Activated T-helper 2 cell treated with anti-CD3 and anti-CD28 coated beads, Interferon-gamma antibody, Interleukin-2, Interleukin-4, amounts not matched to agents 10 μg/mL and 5 μg/mL and 100 μg/mL, durations not matched to agents 14 hours and 24 hours and 36 hours (primary cell): ENCODE measurements at regions not wholly inside any gene's neighbourhood (a gene's known extent, or its start where the extent isn't known, plus 50 kb on each side); places are given as distances from the start of the nearest gene placed in this dataset.
"Not testable (repeated sequence)": the region's sequence is repeated elsewhere in the genome, so short reads cannot be mapped to it uniquely, and the experiment has no call there.

Source experiments
- DNase-seq: peaks from one replicate; pipeline ENCODE4 v3.0.0; 2021; ENCODE audit warnings: low spot score
- H3K27ac Mint-ChIP-seq: one replicate; pipeline ENCODE4 v1.8.0; 2021; ENCODE audit warnings: mixed read lengths
- H3K27me3 Mint-ChIP-seq: one replicate; pipeline ENCODE4 v1.8.0; 2021; ENCODE audit warnings: low read depth, mixed read lengths
- H3K36me3 Mint-ChIP-seq: one replicate; pipeline ENCODE4 v1.8.0; 2021; ENCODE audit warnings: low read depth, mixed read lengths
- H3K4me1 Mint-ChIP-seq: one replicate; pipeline ENCODE4 v1.8.0; 2021; ENCODE audit warnings: low read depth, mixed read lengths
- H3K4me3 Mint-ChIP-seq: one replicate; pipeline ENCODE4 v1.8.0; 2021; ENCODE audit warnings: low read depth, mild to moderate bottlenecking, moderate library complexity, mixed read lengths
- H3K9me3 Mint-ChIP-seq: one replicate; pipeline ENCODE4 v1.8.0; 2021; ENCODE audit warnings: mixed read lengths
- intact Hi-C: fragments of 100-400 bp; cut with micrococcal nuclease; formaldehyde crosslinking; loops from one replicate; pipeline ENCODE4 v1.15.1; 2023

GRCh38 chr7:97390915-97391593, 273.6 kb downstream of the SDHAF3 start:
- no peaks in the 10 kb centered on the region for H3K9me3 Mint-ChIP-seq
- no peaks in the 10 kb centered on the region for H3K27me3 Mint-ChIP-seq
- no peak overlapping the region for H3K4me3 Mint-ChIP-seq
- no peaks in the 10 kb centered on the region for H3K36me3 Mint-ChIP-seq
- no peaks in the 10 kb centered on the region for H3K4me1 Mint-ChIP-seq
- no peak for DNase-seq
- H3K27ac Mint-ChIP-seq: no peak overlapping the region
- intact Hi-C loops: no loop called here

GRCh38 chr7:97401398-97401797, 283.9 kb downstream of the SDHAF3 start:
- DNase-seq: no peak
- H3K4me1 Mint-ChIP-seq: no peaks in the 10 kb centered on the region
- no peak overlapping the region for H3K4me3 Mint-ChIP-seq
- H3K27me3 Mint-ChIP-seq: no peaks in the 10 kb centered on the region
- H3K9me3 Mint-ChIP-seq: no peaks in the 10 kb centered on the region
- no peaks in the 10 kb centered on the region for H3K36me3 Mint-ChIP-seq
- intact Hi-C loops: no loop called here
- no peak overlapping the region for H3K27ac Mint-ChIP-seq

DNA sequence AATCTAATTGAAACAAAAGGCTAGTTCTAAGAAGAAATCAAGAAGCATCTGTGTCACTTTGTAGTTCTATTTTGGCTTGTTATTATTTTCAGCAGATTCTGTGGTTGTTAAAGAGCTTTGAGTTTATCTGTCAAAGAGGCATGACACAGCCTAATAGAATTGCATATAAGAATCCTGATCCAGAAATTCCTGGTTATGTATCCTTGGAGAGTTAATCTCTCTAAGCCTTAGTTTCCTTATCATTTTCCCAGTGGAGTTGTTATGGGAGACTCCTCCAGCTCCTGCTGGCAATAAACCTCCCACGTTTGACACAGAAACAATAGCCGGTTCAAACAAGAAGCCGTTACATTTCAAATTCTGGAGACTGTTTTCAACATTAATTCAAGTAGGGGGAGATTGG, 288.3 kb downstream of the SDHAF3 start:
- Mint-ChIP-seq H3K9me3 (no peaks in the 10 kb centered on the region), H3K36me3 (no peaks in the 10 kb centered on the region)

DNA sequence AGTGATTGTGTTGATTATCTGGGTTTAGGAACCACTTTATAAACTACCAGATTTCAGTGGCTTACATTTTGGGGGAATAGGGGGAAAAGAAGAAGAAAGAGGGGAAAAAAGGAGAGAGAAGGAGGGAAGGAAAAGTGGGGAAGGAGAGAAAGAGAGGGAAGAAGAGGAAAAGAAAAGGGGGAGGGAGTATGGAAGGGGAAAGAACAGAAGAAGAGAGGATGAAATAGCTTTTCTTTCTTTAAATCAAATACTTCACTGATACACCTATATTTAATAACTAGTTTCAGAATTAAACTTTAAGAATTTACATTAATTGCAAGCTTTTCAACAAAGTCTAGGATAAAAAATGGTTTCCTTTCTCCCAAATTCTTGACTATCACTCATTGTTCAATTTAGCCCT, 289.6 kb downstream of the SDHAF3 start:
- Mint-ChIP-seq H3K36me3 (no peaks in the 10 kb centered on the region), H3K4me3 (no peak overlapping the region), H3K9me3 (no peaks in the 10 kb centered on the region), H3K27ac (no peak overlapping the region), H3K4me1 (no peaks in the 10 kb centered on the region), H3K27me3 (no peaks in the 10 kb centered on the region)
- intact Hi-C loops: no loop called here
- DNase-seq: no peak

More for the DNA sequence above, 288.3 kb downstream of the SDHAF3 start:
- no peak overlapping the region for H3K4me3 Mint-ChIP-seq
- H3K4me1 Mint-ChIP-seq: no peaks in the 10 kb centered on the region
- DNase-seq: no peak
- intact Hi-C loops: no loop called here
- no peaks in the 10 kb centered on the region for H3K27me3 Mint-ChIP-seq
- H3K27ac Mint-ChIP-seq: no peak overlapping the region

DNA sequence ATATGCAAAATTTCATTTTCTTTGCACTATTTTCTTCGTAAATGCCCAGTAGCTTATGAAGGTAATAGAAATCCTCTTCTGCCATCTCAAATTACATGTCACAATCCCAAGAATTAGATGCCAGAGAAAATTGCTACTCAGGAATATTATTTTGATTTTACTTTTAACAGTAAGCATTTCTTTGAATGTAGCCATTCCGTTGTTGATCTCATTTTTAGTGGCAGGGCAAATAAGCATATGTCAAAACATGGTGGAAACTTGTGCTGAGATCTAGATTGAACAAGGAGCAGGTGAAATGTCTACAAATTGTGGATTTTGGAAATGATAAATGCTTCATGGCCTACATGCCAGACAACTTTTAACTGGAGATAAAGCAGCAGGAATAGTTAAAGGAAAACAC, 291.8 kb downstream of the SDHAF3 start:
- Mint-ChIP-seq H3K4me1 (no peaks in the 10 kb centered on the region), H3K27ac (no peak overlapping the region), H3K4me3 (no peak overlapping the region), H3K9me3 (no peaks in the 10 kb centered on the region), H3K27me3 (no peaks in the 10 kb centered on the region), H3K36me3 (no peaks in the 10 kb centered on the region)
- intact Hi-C loops: no loop called here
- DNase-seq: no peak

DNA sequence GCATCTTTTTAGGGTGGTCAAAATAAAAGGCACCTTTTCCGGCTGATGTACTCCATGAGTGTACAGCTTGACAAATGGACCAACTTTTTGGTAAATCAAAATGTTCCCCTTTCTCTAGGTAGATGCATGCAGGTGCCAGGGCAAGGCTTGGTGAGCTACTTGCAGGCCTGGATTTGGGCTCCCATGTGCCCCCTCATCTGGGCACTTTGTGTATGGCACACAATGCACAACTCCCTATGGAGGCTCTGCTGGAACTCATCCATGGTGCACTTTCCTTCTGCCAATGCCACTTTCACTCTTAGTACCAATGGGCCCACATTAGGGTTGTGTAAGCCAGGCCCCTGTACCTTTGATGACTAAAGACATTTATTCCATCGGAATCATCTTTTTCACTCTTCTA, 300.8 kb downstream of the SDHAF3 start:
- H3K4me3 Mint-ChIP-seq: no peak overlapping the region
- H3K27me3 Mint-ChIP-seq: no peaks in the 10 kb centered on the region
- no peaks in the 10 kb centered on the region for H3K9me3 Mint-ChIP-seq
- DNase-seq: no peak
- H3K27ac Mint-ChIP-seq: no peak overlapping the region
- intact Hi-C loops: no loop called here
- H3K36me3 Mint-ChIP-seq: no peaks in the 10 kb centered on the region
- no peaks in the 10 kb centered on the region for H3K4me1 Mint-ChIP-seq

GRCh38 chr7:97419898-97420297, 302.4 kb downstream of the SDHAF3 start:
- no peak overlapping the region for H3K4me3 Mint-ChIP-seq
- H3K36me3 Mint-ChIP-seq: no peaks in the 10 kb centered on the region
- no peak for DNase-seq
- no peak overlapping the region for H3K27ac Mint-ChIP-seq
- H3K4me1 Mint-ChIP-seq: no peaks in the 10 kb centered on the region
- intact Hi-C loops: no loop called here
- H3K9me3 Mint-ChIP-seq: peaks cover 3% of the 10 kb centered on the region
- no peaks in the 10 kb centered on the region for H3K27me3 Mint-ChIP-seq

- Mint-ChIP-seq H3K27me3 (no peaks in the 10 kb centered on the region), H3K27ac (no peak overlapping the region), H3K9me3 (peaks cover 3% of the 10 kb centered on the region), H3K4me3 (no peak overlapping the region), H3K4me1 (no peaks in the 10 kb centered on the region), H3K36me3 (no peaks in the 10 kb centered on the region)
- intact Hi-C loops: no loop called here
- no peak for DNase-seq
Measured at GRCh38 chr7:97421307-97421930, 303.9 kb downstream of the SDHAF3 start.

- H3K27me3 Mint-ChIP-seq: no peaks in the 10 kb centered on the region
- no peaks in the 10 kb centered on the region for H3K4me1 Mint-ChIP-seq
- H3K4me3 Mint-ChIP-seq: no peak overlapping the region
- no peaks in the 10 kb centered on the region for H3K36me3 Mint-ChIP-seq
- no peak for DNase-seq
- intact Hi-C loops: no loop called here
- no peak overlapping the region for H3K27ac Mint-ChIP-seq
- H3K9me3 Mint-ChIP-seq: peaks cover 3% of the 10 kb centered on the region
Measured at GRCh38 chr7:97422046-97422445, 304.5 kb downstream of the SDHAF3 start.

DNA sequence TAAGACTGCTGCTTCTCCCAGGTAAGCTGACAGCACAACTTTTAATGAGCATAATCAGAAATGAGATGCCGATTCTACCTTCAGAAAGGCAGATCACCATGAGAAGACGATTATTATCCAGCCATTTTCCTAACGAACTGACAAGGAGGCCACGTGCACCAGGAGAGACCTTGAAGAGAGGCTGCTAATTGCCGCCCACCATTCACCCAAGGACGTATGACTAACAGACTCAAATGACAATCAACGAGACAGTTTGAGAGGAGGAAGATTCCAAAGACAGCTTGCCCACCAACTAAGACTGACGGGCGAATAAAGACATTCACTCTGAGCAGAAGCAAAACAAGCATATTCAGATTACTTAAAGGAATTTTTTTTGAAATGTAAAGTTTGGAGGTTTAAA, 301.9 kb upstream of the TAC1 start:
- H3K9me3 Mint-ChIP-seq: no peaks in the 10 kb centered on the region
- no peaks in the 10 kb centered on the region for H3K36me3 Mint-ChIP-seq
- no peaks in the 10 kb centered on the region for H3K27me3 Mint-ChIP-seq
- H3K4me1 Mint-ChIP-seq: no peaks in the 10 kb centered on the region
- no peak for DNase-seq
- H3K4me3 Mint-ChIP-seq: no peak overlapping the region
- no peak overlapping the region for H3K27ac Mint-ChIP-seq
- intact Hi-C loops: no loop called here

GRCh38 chr7:97439637-97440214, 292.2 kb upstream of the TAC1 start:
- intact Hi-C loops: no loop called here
- Mint-ChIP-seq H3K9me3 (peaks cover 21% of the 10 kb centered on the region), H3K4me1 (no peaks in the 10 kb centered on the region)

GRCh38 chr7:97446361-97446760, 285.5 kb upstream of the TAC1 start:
- H3K4me3 Mint-ChIP-seq: no peak overlapping the region

More at GRCh38 chr7:97439637-97440214, 292.2 kb upstream of the TAC1 start:
- Mint-ChIP-seq H3K27ac (no peak overlapping the region), H3K36me3 (no peaks in the 10 kb centered on the region), H3K27me3 (no peaks in the 10 kb centered on the region), H3K4me3 (no peak overlapping the region)
- no peak for DNase-seq

GRCh38 chr7:97449448-97449847, 282.4 kb upstream of the TAC1 start:
- H3K27ac Mint-ChIP-seq, H3K4me3 Mint-ChIP-seq, H3K4me1 Mint-ChIP-seq, H3K27me3 Mint-ChIP-seq, DNase-seq, H3K36me3 Mint-ChIP-seq, intact Hi-C loops: not testable (repeated sequence)
- H3K9me3 Mint-ChIP-seq: peaks cover 21% of the 10 kb centered on the region

More at GRCh38 chr7:97446361-97446760, 285.5 kb upstream of the TAC1 start:
- H3K9me3 Mint-ChIP-seq: peaks cover 16% of the 10 kb centered on the region
- intact Hi-C loops: no loop called here
- DNase-seq: no peak
- no peaks in the 10 kb centered on the region for H3K27me3 Mint-ChIP-seq
- H3K36me3 Mint-ChIP-seq: no peaks in the 10 kb centered on the region
- H3K4me1 Mint-ChIP-seq: no peaks in the 10 kb centered on the region
- no peak overlapping the region for H3K27ac Mint-ChIP-seq
